Peyer's patch (tissue), 4 donors: ENCODE measurements at regions not wholly inside any gene's neighbourhood (a gene's known extent, or its start where the extent isn't known, plus 50 kb on each side); places are given as distances from the start of the nearest gene placed in this dataset.
"Not testable (repeated sequence)": the region's sequence is repeated elsewhere in the genome, so short reads cannot be mapped to it uniquely, and the experiment has no call there.

Experiments
- DNase-seq, 3 donors: peaks; one replicate each; pipeline ENCODE4 v3.0.0-alpha.2; 2017 to 2019
- H3K27ac ChIP-seq, 4 donors: fragments of 200-600 bp; sonication (generic); one replicate each; pipeline ENCODE4 v1.5.1; 2016 to 2019
- H3K27me3 ChIP-seq, 2 donors: fragments of 200-600 bp; sonication (generic); one replicate each; pipeline ENCODE4 v1.5.1; 2019
- H3K36me3 ChIP-seq, 3 donors: fragments of 200-600 bp; sonication (generic); one replicate each; pipeline ENCODE4 v1.5.1; 2016 to 2019
- H3K4me1 ChIP-seq, 4 donors: fragments of 200-600 bp; sonication (generic); one replicate each; pipeline ENCODE4 v1.5.1; 2016 to 2019
- H3K4me3 ChIP-seq, 4 donors: fragments of 200-600 bp; sonication (generic); 1 replicate in 3 of 4; 2 replicates in 1 of 4; pipeline ENCODE4 v1.5.1; 2016 to 2019; ENCODE audit warnings: mild to moderate bottlenecking in 1 of 4
- H3K9me3 ChIP-seq, 4 donors: fragments of 200-600 bp; sonication (generic); one replicate each; pipeline ENCODE4 v1.5.1; 2016 to 2019; ENCODE audit warnings: mild to moderate bottlenecking in 1 of 4
- CTCF ChIP-seq, 6 experiments: fragments of 450-650 bp in 4 of 6; fragments of 200-600 bp in 2 of 6; sonication (generic) in 1 of 6; IDR thresholded peaks; one replicate each; pipeline ENCODE4 v1.5.1; 2017 to 2019; ENCODE audit warnings: antibody characterized with exemption in 6 of 6, mild to moderate bottlenecking in 3 of 6, moderate library complexity in 1 of 6
- POLR2A ChIP-seq, 2 donors: fragments of 450-650 bp; IDR thresholded peaks; one replicate each; pipeline ENCODE4 v1.5.1; 2017; ENCODE audit warnings: antibody characterized with exemption in 2 of 2, mild to moderate bottlenecking in 2 of 2, moderate library complexity in 2 of 2

GRCh38 chr3:65265511-65265910, 577.7 kb upstream of the ADAMTS9 start:
- Histone ChIP-seq H3K27ac (no peak overlapping the region), H3K4me3 (no peak overlapping the region), H3K27me3 (no peaks in the 10 kb centered on the region), H3K9me3 (no peaks in the 10 kb centered on the region), H3K36me3 (no peaks in the 10 kb centered on the region), H3K4me1 (no peaks in the 10 kb centered on the region)
- DNase-seq, result no peak
- no peak for TF ChIP-seq CTCF (IDR thresholded peaks at IDR 0.05)
- TF ChIP-seq POLR2A (IDR thresholded peaks at IDR 0.05), result no peak

- H3K9me3 ChIP-seq, result no peaks in the 10 kb centered on the region
- no peaks in the 10 kb centered on the region for H3K4me1 ChIP-seq
- H3K4me3 ChIP-seq, result no peak overlapping the region
- H3K36me3 ChIP-seq, result no peaks in the 10 kb centered on the region
- H3K27ac ChIP-seq, result no peak overlapping the region
- TF ChIP-seq CTCF (IDR thresholded peaks at IDR 0.05), result no peak
- no peak for TF ChIP-seq POLR2A (IDR thresholded peaks at IDR 0.05)
- no peaks in the 10 kb centered on the region for H3K27me3 ChIP-seq
- DNase-seq, result no peak
Observed at GRCh38 chr3:65262548-65262947, 574.7 kb upstream of the ADAMTS9 start.

- H3K27ac ChIP-seq, result no peak overlapping the region
- no peaks in the 10 kb centered on the region for H3K4me1 ChIP-seq
- no peaks in the 10 kb centered on the region for H3K9me3 ChIP-seq
- TF ChIP-seq POLR2A (IDR thresholded peaks at IDR 0.05), result no peak
- no peak for TF ChIP-seq CTCF (IDR thresholded peaks at IDR 0.05)
- no peaks in the 10 kb centered on the region for H3K36me3 ChIP-seq
- no peak overlapping the region for H3K4me3 ChIP-seq
- no peaks in the 10 kb centered on the region for H3K27me3 ChIP-seq
- no peak for DNase-seq
Observed at GRCh38 chr3:65259946-65260345, 572.1 kb upstream of the ADAMTS9 start.

GRCh38 chr3:65252914-65253313, 565.1 kb upstream of the ADAMTS9 start:
- not testable (repeated sequence) for H3K4me1 ChIP-seq, H3K9me3 ChIP-seq, DNase-seq, H3K27ac ChIP-seq, H3K27me3 ChIP-seq, H3K36me3 ChIP-seq, H3K4me3 ChIP-seq

- Histone ChIP-seq H3K36me3 (no peaks in the 10 kb centered on the region), H3K9me3 (no peaks in the 10 kb centered on the region), H3K27me3 (no peaks in the 10 kb centered on the region), H3K4me1 (no peaks in the 10 kb centered on the region), H3K4me3 (no peak overlapping the region), H3K27ac (no peak overlapping the region)
- DNase-seq, result no peak
- TF ChIP-seq CTCF (IDR thresholded peaks at IDR 0.05) (no peak), POLR2A (IDR thresholded peaks at IDR 0.05) (no peak)
Observed at GRCh38 chr3:65252266-65252665, 564.5 kb upstream of the ADAMTS9 start.

GRCh38 chr3:65251375-65251774, 563.6 kb upstream of the ADAMTS9 start:
- H3K9me3 ChIP-seq, result no peaks in the 10 kb centered on the region
- H3K27ac ChIP-seq, result no peak overlapping the region
- no peaks in the 10 kb centered on the region for H3K27me3 ChIP-seq
- H3K4me1 ChIP-seq, result no peaks in the 10 kb centered on the region
- H3K36me3 ChIP-seq, result no peaks in the 10 kb centered on the region
- H3K4me3 ChIP-seq, result no peak overlapping the region
- TF ChIP-seq POLR2A (IDR thresholded peaks at IDR 0.05), result no peak
- TF ChIP-seq CTCF (IDR thresholded peaks at IDR 0.05), result no peak
- DNase-seq, result no peak
